ENCODE measurements at regions not wholly inside any gene's neighbourhood (a gene's known extent, or its start where the extent isn't known, plus 50 kb on each side); places are given as distances from the start of the nearest gene placed in this dataset. TPM values are rescaled to one million over a fixed set of nuclear protein-coding genes. Genes with fewer than 3 reads are reported as not detected.

Small RNA genes lying in the stretch of these regions (microRNA-seq; reads per million reads assigned to microRNA genes)
- gene MIR4276 (ENCODE audit: borderline microRNAs expressed in 2 of 2, borderline number of aligned reads in 2 of 2, borderline replicate concordance in 1 of 2) = 0 reads per million in 2 experiments

Small RNA genes lying in the stretch of these regions (small RNA-seq; reads per million reads assigned to genes)
- gene MIR4276 (ENCODE audit: insufficient read depth) = not detected
